OCI-LY7 (cell line): ENCODE measurements at regions not wholly inside any gene's neighbourhood (a gene's known extent, or its start where the extent isn't known, plus 50 kb on each side); places are given as distances from the start of the nearest gene placed in this dataset.

Experiments
- EZH2phosphoT487 ChIP-seq: fragments of 200-600 bp; sonication (generic); IDR thresholded peaks from 2 replicates; pipeline ENCODE4 v1.6.1; 2018; ENCODE audit warnings: low read depth, borderline replicate concordance, mild to moderate bottlenecking, mixed run types, antibody characterized with exemption, low read length, moderate library complexity, mixed read lengths
- TF ChIP-seq, protein P1 (sequence below): fragments of 200-600 bp; sonication (generic); conservative IDR thresholded peaks from 2 replicates; pipeline ENCODE4 v1.5.1; 2014; ENCODE audit warnings: mild to moderate bottlenecking, antibody characterized with exemption, low read length, moderate library complexity, mixed read lengths

DNA sequence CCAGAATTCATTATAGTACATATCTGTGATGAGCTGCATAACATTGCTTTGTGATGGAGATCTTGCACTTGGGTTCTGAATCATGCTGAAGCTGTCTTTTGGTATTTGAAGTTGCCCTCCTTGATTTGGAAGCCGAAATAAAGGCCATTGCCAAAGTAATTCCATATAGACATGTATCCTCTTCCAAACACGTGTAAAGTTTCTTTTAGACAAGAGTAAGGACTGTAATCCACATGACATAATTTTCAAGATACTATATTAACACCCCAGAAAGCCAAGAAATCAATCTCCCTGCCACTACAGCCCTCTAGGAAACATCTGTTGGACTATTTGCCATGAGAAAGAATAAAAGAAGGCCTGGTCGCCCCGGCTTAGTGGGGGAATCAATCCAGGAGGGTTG lies 754.2 kb downstream of the FGF9 start:
- TF ChIP-seq, protein P1, sequence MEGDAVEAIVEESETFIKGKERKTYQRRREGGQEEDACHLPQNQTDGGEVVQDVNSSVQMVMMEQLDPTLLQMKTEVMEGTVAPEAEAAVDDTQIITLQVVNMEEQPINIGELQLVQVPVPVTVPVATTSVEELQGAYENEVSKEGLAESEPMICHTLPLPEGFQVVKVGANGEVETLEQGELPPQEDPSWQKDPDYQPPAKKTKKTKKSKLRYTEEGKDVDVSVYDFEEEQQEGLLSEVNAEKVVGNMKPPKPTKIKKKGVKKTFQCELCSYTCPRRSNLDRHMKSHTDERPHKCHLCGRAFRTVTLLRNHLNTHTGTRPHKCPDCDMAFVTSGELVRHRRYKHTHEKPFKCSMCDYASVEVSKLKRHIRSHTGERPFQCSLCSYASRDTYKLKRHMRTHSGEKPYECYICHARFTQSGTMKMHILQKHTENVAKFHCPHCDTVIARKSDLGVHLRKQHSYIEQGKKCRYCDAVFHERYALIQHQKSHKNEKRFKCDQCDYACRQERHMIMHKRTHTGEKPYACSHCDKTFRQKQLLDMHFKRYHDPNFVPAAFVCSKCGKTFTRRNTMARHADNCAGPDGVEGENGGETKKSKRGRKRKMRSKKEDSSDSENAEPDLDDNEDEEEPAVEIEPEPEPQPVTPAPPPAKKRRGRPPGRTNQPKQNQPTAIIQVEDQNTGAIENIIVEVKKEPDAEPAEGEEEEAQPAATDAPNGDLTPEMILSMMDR = no peak
- no peak for TF ChIP-seq EZH2phosphoT487
